GM12878 (cell line): ENCODE measurements at regions not wholly inside any gene's neighbourhood (a gene's known extent, or its start where the extent isn't known, plus 50 kb on each side); places are given as distances from the start of the nearest gene placed in this dataset.

Experiments used
- ATAC-seq: fragments of 200-7000 bp; cut with Tn5 transposase; 3 replicates; pipeline ENCODE4 v1.9.1; 2020; ENCODE audit warnings: mild to moderate bottlenecking, moderate library complexity
- BruUV-seq: library from RNA; stranded (reverse); fragments of 400-500 nt; replicated peaks from 2 replicates; lab custom pipeline; 2021; lab: Mats Ljungman, UMichigan
- CTCF ChIA-PET: fragments of 300-600 bp; sonication (Branson Sonifier 250); formaldehyde crosslinking; extraction: SDS; loops from one replicate; lab custom pipeline; 2021; ENCODE audit warnings: inconsistent platforms; lab: Yijun Ruan, JAX
- POLR2A ChIA-PET: fragments of 350-600 bp; formaldehyde crosslinking; extraction: SDS; loops from one replicate; lab custom pipeline; 2021; ENCODE audit warnings: inconsistent platforms; lab: Charles Lee
- RAD21 ChIA-PET: fragments of 300-600 bp; sonication (Branson Sonifier 250); formaldehyde crosslinking; loops from one replicate; lab custom pipeline; 2023; ENCODE audit warnings: antibody characterized with exemption; ENCODE audit not compliant: unreplicated experiment; lab: Charles Lee
- SMC1A ChIA-PET: fragments of 300-600 bp; sonication (Branson Sonifier 250); formaldehyde crosslinking; loops from one replicate; lab custom pipeline; 2023; ENCODE audit not compliant: unreplicated experiment, uncharacterized antibody; lab: Charles Lee
- DNase-seq: peaks from one replicate; pipeline ENCODE4 v3.0.0-alpha.2; 2011; ENCODE audit warnings: low read depth, low spot score
- FAIRE-seq: peaks from 3 replicates; lab custom pipeline; 2011; peaks lifted over from hg19 to GRCh38; lab: Jason Lieb, UNC
- H2AFZ ChIP-seq: 2 replicates; pipeline ENCODE4 v1.6.0; 2011; ENCODE audit warnings: low read depth, low read length, control low read depth; ENCODE audit not compliant: control insufficient read depth
- H3K27ac ChIP-seq: 2 replicates; pipeline ENCODE4 v1.5.1; 2011; ENCODE audit warnings: control low read depth; ENCODE audit not compliant: control insufficient read depth, insufficient read depth
- H3K27me3 ChIP-seq, 2 experiments: replicated peaks in 1 of 2; 2 replicates each; pipeline versions ENCODE4 v1.6.0 to v1.6.1; 2011; ENCODE audit warnings: low read length in 1 of 2; ENCODE audit not compliant: control insufficient read depth in 2 of 2, insufficient read depth in 2 of 2
- H3K36me3 ChIP-seq, 2 experiments: 2 replicates each; pipeline ENCODE4 v1.5.1; 2011; ENCODE audit warnings: low read length in 1 of 2; ENCODE audit not compliant: control insufficient read depth in 2 of 2, insufficient read depth in 2 of 2
- H3K4me1 ChIP-seq: 2 replicates; pipeline ENCODE4 v1.6.1; 2011; ENCODE audit warnings: mild to moderate bottlenecking, low read length, moderate library complexity, mixed read lengths; ENCODE audit not compliant: control insufficient read depth, insufficient read depth
- H3K4me2 ChIP-seq: 2 replicates; pipeline ENCODE4 v1.6.0; 2011; ENCODE audit warnings: control low read depth; ENCODE audit not compliant: control insufficient read depth, insufficient read depth
- H3K4me3 ChIP-seq: fragments of 200-600 bp; sonication (generic); 2 replicates; pipeline ENCODE4 v1.5.1; 2016
- H3K79me2 ChIP-seq: 2 replicates; pipeline ENCODE4 v1.6.0; 2011; ENCODE audit warnings: low read length; ENCODE audit not compliant: control insufficient read depth, insufficient read depth
- H3K9ac ChIP-seq: 2 replicates; pipeline ENCODE4 v1.8.0; 2011; ENCODE audit warnings: low read length, control low read depth, mixed read lengths; ENCODE audit not compliant: control insufficient read depth, insufficient read depth
- H3K9me3 ChIP-seq: replicated peaks from 3 replicates; pipeline ENCODE4 v1.5.1; 2011; ENCODE audit warnings: mild to moderate bottlenecking, low read length; ENCODE audit not compliant: control insufficient read depth, insufficient read depth
- H4K20me1 ChIP-seq: 2 replicates; pipeline ENCODE4 v1.6.0; 2011; ENCODE audit not compliant: control insufficient read depth, insufficient read depth
- IKZF2 ChIP-seq, 2 experiments: fragments of 450-650 bp; IDR thresholded peaks; 2 replicates each; pipeline ENCODE4 v1.6.1; 2017; ENCODE audit warnings: mild to moderate bottlenecking in 2 of 2, moderate library complexity in 2 of 2
- NR2F1 ChIP-seq: fragments of 450-650 bp; conservative IDR thresholded peaks from 2 replicates; pipeline ENCODE4 v1.6.1; 2017; ENCODE audit warnings: mild to moderate bottlenecking
- PAX5 ChIP-seq: IDR thresholded peaks from 2 replicates; pipeline ENCODE4 v1.6.1; 2011; ENCODE audit warnings: low read depth, low read length, borderline replicate concordance
- RELA ChIP-seq: fragments of 450-650 bp; IDR thresholded peaks from 2 replicates; pipeline ENCODE4 v1.8.0; 2014; ENCODE audit warnings: borderline replicate concordance; ENCODE audit not compliant: partially characterized antibody
- TCF7 ChIP-seq: IDR thresholded peaks from 2 replicates; pipeline ENCODE4 v1.6.1; 2014; ENCODE audit warnings: antibody characterized with exemption, borderline replicate concordance
- WGBS: methylation state at CpG from one replicate; pipeline ENCODE4 v1.1.6; 2016; ENCODE audit warnings: low lambda C conversion rate; ENCODE audit not compliant: insufficient replicate concordance, insufficient coverage; ENCODE audit errors: missing lambda C conversion rate; 5-methylcytosine and 5-hydroxymethylcytosine counted together
- in situ Hi-C: fragments of 300-500 bp; cut with MboI; formaldehyde crosslinking; loops from 9 replicates; pipeline ENCODE4 v1.14.3; 2018; ENCODE audit warnings: mixed read lengths
- intact Hi-C: fragments of 100-400 bp; cut with micrococcal nuclease; formaldehyde crosslinking; loops from one replicate; pipeline ENCODE4 v1.14.2; 2022; ENCODE audit not compliant: unreplicated experiment
- TF ChIP-seq, protein P1 (sequence below): fragments of 450-650 bp; IDR thresholded peaks from 2 replicates; pipeline ENCODE4 v1.6.1; 2018; ENCODE audit warnings: borderline replicate concordance, mild to moderate bottlenecking; ENCODE audit not compliant: partially characterized antibody

DNA sequence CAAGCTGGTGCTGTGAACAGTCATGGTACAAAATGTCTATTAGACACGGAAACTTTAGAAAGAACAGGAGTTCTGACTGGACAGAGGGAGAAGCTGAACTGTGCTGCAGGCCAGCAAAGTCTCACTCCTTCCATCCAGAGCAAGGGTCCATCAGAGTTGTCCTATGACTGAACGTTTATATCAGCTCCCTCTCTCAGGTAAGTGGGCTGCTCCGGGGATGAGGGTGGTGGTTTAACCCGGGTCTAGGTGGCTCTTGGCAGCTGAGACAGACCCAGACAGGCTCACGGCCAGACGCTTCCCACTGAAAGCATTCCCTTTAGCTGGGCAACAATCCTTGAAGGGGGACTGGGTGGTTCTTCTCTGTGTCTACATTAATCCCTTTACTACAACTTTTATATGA lies 385.0 kb upstream of the SMIM31 start (continued):
- TF ChIP-seq, protein P1, sequence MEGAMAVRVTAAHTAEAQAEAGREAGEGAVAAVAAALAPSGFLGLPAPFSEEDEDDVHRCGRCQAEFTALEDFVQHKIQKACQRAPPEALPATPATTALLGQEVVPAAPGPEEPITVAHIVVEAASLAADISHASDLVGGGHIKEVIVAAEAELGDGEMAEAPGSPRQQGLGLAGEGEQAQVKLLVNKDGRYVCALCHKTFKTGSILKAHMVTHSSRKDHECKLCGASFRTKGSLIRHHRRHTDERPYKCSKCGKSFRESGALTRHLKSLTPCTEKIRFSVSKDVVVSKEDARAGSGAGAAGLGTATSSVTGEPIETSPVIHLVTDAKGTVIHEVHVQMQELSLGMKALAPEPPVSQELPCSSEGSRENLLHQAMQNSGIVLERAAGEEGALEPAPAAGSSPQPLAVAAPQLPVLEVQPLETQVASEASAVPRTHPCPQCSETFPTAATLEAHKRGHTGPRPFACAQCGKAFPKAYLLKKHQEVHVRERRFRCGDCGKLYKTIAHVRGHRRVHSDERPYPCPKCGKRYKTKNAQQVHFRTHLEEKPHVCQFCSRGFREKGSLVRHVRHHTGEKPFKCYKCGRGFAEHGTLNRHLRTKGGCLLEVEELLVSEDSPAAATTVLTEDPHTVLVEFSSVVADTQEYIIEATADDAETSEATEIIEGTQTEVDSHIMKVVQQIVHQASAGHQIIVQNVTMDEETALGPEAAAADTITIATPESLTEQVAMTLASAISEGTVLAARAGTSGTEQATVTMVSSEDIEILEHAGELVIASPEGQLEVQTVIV: no peak
- TF ChIP-seq TCF7 (no peak), PAX5 (no peak)

DNA sequence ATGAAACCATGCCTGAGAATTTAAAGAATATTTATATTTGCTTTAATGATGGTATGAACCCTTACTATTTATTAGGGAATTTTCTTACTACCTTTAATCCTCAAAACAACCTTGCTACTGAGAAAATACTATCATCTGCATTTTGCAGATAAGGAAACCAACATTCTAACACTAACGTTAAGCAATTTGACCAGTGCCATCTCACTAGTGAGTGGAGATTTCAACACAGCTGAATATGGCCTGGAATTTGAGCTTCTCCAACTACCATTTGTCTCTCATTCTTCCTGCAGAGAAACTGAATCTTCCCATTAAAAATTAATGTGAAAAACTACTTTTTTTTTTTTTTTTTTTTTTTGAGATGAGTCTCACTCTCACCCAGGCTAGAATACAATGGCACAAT lies 380.9 kb upstream of the SMIM31 start:
- POLR2A ChIA-PET: no interaction called here
- H3K4me1 ChIP-seq: no peaks in the 10 kb centered on the region
- CTCF ChIA-PET: no interaction called here
- DNase-seq (no peak), ATAC-seq (no peak), FAIRE-seq (no peak)
- no peaks in the 10 kb centered on the region for H3K36me3 ChIP-seq
- TF ChIP-seq IKZF2 (IDR thresholded peaks at IDR 0.05): no peak
- no peak for TF ChIP-seq RELA
- no peak for TF ChIP-seq NR2F1
- no peaks in the 10 kb centered on the region for H3K9me3 ChIP-seq
- H4K20me1 ChIP-seq: no peaks in the 10 kb centered on the region
- 28% methylated on average over 1 of the region's 1 CpG for WGBS
- no peaks in the 10 kb centered on the region for H3K27me3 ChIP-seq
- H3K9ac ChIP-seq: no peak overlapping the region
- H3K4me2 ChIP-seq: no peak overlapping the region
- BruUV-seq: no TSS peak
- SMC1A ChIA-PET: no interaction called here
- H3K4me3 ChIP-seq: no peak overlapping the region
- H3K79me2 ChIP-seq: no peaks in the 10 kb centered on the region
- no peak overlapping the region for H3K27ac ChIP-seq
- H2AFZ ChIP-seq: no peak overlapping the region
- RAD21 ChIA-PET: no interaction called here
- intact Hi-C loops (no loop called here), in situ Hi-C loops (no loop called here)
